Esophagus muscularis mucosa (tissue), 4 donors: ENCODE measurements at regions not wholly inside any gene's neighbourhood (a gene's known extent, or its start where the extent isn't known, plus 50 kb on each side); places are given as distances from the start of the nearest gene placed in this dataset.

Source experiments
- DNase-seq: peaks from one replicate; pipeline ENCODE4 v3.0.0-alpha.2; 2017; ENCODE audit errors: extremely low spot score
- H3K27ac ChIP-seq, 4 donors: fragments of 200-600 bp; sonication (generic); replicated peaks in 1 of 4; 1 replicate in 3 of 4; 2 replicates in 1 of 4; pipeline ENCODE4 v1.5.1; 2016 to 2019; ENCODE audit warnings: mild to moderate bottlenecking in 1 of 4
- H3K27me3 ChIP-seq, 4 donors: fragments of 200-600 bp; sonication (generic); one replicate each; pipeline versions ENCODE4 v1.5.1 to v1.6.0; 2016 to 2019
- H3K36me3 ChIP-seq, 4 donors: fragments of 200-600 bp; sonication (generic); one replicate each; pipeline ENCODE4 v1.5.1; 2016 to 2019
- H3K4me1 ChIP-seq, 4 donors: fragments of 200-600 bp; sonication (generic); one replicate each; pipeline ENCODE4 v1.5.1; 2016 to 2019
- H3K4me3 ChIP-seq, 4 donors: fragments of 200-600 bp; sonication (generic); 1 replicate in 2 of 4; 2 replicates in 2 of 4; pipeline ENCODE4 v1.5.1; 2016 to 2019; ENCODE audit warnings: mild to moderate bottlenecking in 4 of 4, moderate library complexity in 1 of 4
- H3K9me3 ChIP-seq, 4 donors: fragments of 200-600 bp; sonication (generic); 1 replicate in 3 of 4; 2 replicates in 1 of 4; pipeline ENCODE4 v1.5.1; 2016 to 2019
- CTCF ChIP-seq, 3 experiments: fragments of 200-600 bp in 2 of 3; fragments of 450-650 bp in 1 of 3; sonication (generic) in 2 of 3; IDR thresholded peaks; one replicate each; pipeline ENCODE4 v1.5.1; 2017 to 2019; ENCODE audit warnings: antibody characterized with exemption in 3 of 3, mild to moderate bottlenecking in 2 of 3, moderate library complexity in 1 of 3
- EP300 ChIP-seq: sonication (generic); formaldehyde crosslinking; IDR thresholded peaks from one replicate; pipeline ENCODE4 v1.6.1; 2017; ENCODE audit warnings: antibody characterized with exemption
- POLR2A ChIP-seq: fragments of 450-650 bp; IDR thresholded peaks from one replicate; pipeline ENCODE4 v1.6.1; 2017; ENCODE audit warnings: antibody characterized with exemption, moderate library complexity, mild to moderate bottlenecking, low read depth
- POLR2AphosphoS5 ChIP-seq, 2 donors: sonication (generic); formaldehyde crosslinking; IDR thresholded peaks; one replicate each; pipeline ENCODE4 v1.6.1; 2017; ENCODE audit warnings: antibody characterized with exemption in 2 of 2
- WGBS: methylation state at CpG from one replicate; pipeline ENCODE4 v1.1.5; 2018; 5-methylcytosine and 5-hydroxymethylcytosine counted together
- intact Hi-C: fragments of 100-400 bp; cut with DNase I; formaldehyde crosslinking; loops from one replicate; pipeline ENCODE4 v1.15.1; 2023

- Histone ChIP-seq H3K27ac (no peak overlapping the region), H3K4me3 (no peak overlapping the region), H3K9me3 (no peaks in the 10 kb centered on the region), H3K4me1 (peaks cover 0 to 5% (median 2%) of the 10 kb centered on the region in 4 donors), H3K36me3 (no peaks in the 10 kb centered on the region), H3K27me3 (no peaks in the 10 kb centered on the region)
- WGBS: 66% methylated on average over 7 of the region's 7 CpGs
- intact Hi-C loops: no loop called here
- TF ChIP-seq POLR2AphosphoS5 (IDR thresholded peaks at IDR 0.05) (peak in 1 of 2 donors; percentile 17), CTCF (IDR thresholded peaks at IDR 0.05) (no peak), EP300 (no peak), POLR2A (no peak)
- no peak for DNase-seq
Measured at GRCh38 chr5:155128786-155129512, 115.4 kb downstream of the KIF4B start.

GRCh38 chr5:155129513-155129880 is 115.9 kb downstream of the KIF4B start:
- DNase-seq: no peak
- Histone ChIP-seq H3K27me3 (no peaks in the 10 kb centered on the region), H3K4me1 (peaks cover 0 to 5% (median 2%) of the 10 kb centered on the region in 4 donors), H3K4me3 (no peak overlapping the region), H3K9me3 (no peaks in the 10 kb centered on the region), H3K27ac (no peak overlapping the region), H3K36me3 (no peaks in the 10 kb centered on the region)
- TF ChIP-seq POLR2A (no peak), CTCF (IDR thresholded peaks at IDR 0.05) (no peak), POLR2AphosphoS5 (IDR thresholded peaks at IDR 0.05) (no peak), EP300 (no peak)
- intact Hi-C loops: no loop called here

GRCh38 chr5:155134130-155134529 is 120.6 kb downstream of the KIF4B start:
- Histone ChIP-seq H3K4me1 (peaks cover 0 to 5% (median 2%) of the 10 kb centered on the region in 4 donors), H3K36me3 (no peaks in the 10 kb centered on the region), H3K9me3 (no peaks in the 10 kb centered on the region), H3K27me3 (no peaks in the 10 kb centered on the region), H3K27ac (no peak overlapping the region), H3K4me3 (no peak overlapping the region)
- intact Hi-C loops: no loop called here
- no peak for DNase-seq
- TF ChIP-seq POLR2AphosphoS5 (IDR thresholded peaks at IDR 0.05) (no peak), EP300 (no peak), POLR2A (no peak), CTCF (IDR thresholded peaks at IDR 0.05) (no peak)

GRCh38 chr5:155136216-155136850 is 122.8 kb downstream of the KIF4B start:
- Histone ChIP-seq H3K27me3 (no peaks in the 10 kb centered on the region), H3K9me3 (no peaks in the 10 kb centered on the region), H3K4me3 (no peak overlapping the region), H3K36me3 (no peaks in the 10 kb centered on the region), H3K27ac (no peak overlapping the region), H3K4me1 (peaks cover 0 to 6% (median 0%) of the 10 kb centered on the region in 4 donors)
- TF ChIP-seq CTCF (IDR thresholded peaks at IDR 0.05) (no peak), POLR2A (no peak), EP300 (no peak), POLR2AphosphoS5 (IDR thresholded peaks at IDR 0.05) (no peak)
- 35% methylated on average over 5 of the region's 6 CpGs for WGBS
- DNase-seq: no peak
- intact Hi-C loops: no loop called here
